ENCODE measurements at regions not wholly inside any gene's neighbourhood (a gene's known extent, or its start where the extent isn't known, plus 50 kb on each side); places are given as distances from the start of the nearest gene placed in this dataset.
"Not testable (repeated sequence)": the region's sequence is repeated elsewhere in the genome, so short reads cannot be mapped to it uniquely, and the experiment has no call there.

DNA sequence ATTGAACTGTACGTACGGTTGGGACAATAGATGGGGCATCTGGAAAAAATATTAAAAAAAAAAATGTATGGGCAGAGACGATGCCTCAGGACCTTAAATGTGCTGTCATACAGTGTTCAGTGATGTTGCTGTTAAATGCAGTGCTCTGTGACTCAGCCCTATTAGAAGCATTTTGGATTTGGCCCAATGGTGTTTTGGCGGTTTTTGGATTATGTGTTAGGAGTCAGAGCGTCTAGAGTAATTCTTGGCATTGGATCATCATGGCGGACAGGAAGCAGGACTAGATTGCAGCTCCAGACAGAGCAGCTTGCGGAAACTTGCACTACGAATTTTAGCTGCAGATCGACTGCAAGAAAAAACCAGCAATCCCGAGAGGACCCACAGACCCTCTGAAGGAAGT, 280.0 kb downstream of the SOX4 start:
- no peak overlapping the region for H3K4me3 Mint-ChIP-seq
- no peaks in the 10 kb centered on the region for H3K36me3 Mint-ChIP-seq (ENCODE audit: insufficient read depth)
- ATAC-seq (replicated peaks) (no peak), DNase-seq (no peak)
- H3K27ac Mint-ChIP-seq, result no peak overlapping the region
- no peaks in the 10 kb centered on the region for H3K4me1 Mint-ChIP-seq (ENCODE audit: low read depth in 2 of 2)
- peaks cover 0 to 7% of the 10 kb centered on the region in 2 donors for H3K27me3 Mint-ChIP-seq
- H3K9me3 Mint-ChIP-seq, result peaks cover 8 to 10% of the 10 kb centered on the region in 2 donors

DNA sequence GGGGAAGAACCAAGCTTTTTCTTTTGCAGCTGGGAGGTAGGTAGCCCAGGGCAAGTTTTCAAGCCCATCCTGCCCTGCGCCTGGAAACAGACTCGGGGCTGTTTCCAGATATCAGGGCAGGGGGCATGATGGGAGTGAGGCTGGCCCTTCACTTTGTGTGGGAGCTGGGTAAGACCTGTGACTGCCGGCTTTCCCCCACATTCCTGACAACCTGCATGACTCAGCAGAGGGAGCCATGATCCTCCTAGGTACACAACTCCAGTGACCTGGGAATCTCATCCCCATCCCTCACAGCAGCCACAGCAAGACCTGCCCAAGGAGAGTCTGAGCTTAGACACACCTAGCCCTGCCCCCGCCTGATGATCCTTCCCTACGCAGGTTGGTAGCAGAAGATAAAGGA, 280.8 kb downstream of the SOX4 start:
- ATAC-seq (replicated peaks), result no peak
- Mint-ChIP-seq H3K27me3 (peaks cover 0 to 7% of the 10 kb centered on the region in 2 donors), H3K27ac (no peak overlapping the region), H3K4me1 (ENCODE audit: low read depth in 2 of 2) (no peaks in the 10 kb centered on the region), H3K4me3 (no peak overlapping the region), H3K36me3 (ENCODE audit: insufficient read depth) (no peaks in the 10 kb centered on the region), H3K9me3 (peaks cover 5 to 10% of the 10 kb centered on the region in 2 donors)
- no peak for DNase-seq

DNA sequence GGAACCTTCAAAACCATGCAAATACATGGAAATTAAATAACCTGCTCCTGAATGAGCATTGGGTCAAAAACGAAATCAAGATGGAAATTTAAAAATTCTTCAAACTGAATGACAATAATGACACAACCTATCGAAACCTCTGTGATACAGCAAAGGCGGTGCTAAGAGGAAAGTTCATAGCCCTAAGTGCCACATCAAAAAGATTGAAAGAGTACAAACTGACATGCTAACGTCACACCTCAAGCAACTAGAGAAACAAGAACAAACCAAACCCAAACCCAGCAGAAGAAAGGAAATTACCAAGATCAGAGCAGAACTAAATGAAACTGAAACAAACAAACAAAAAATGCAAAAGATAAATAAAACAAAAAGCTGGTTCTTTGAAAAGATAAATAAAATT, 283.5 kb downstream of the SOX4 start:
- H3K9me3 Mint-ChIP-seq, result peaks cover 7 to 16% of the 10 kb centered on the region in 2 donors
- ATAC-seq (replicated peaks); DNase-seq; H3K36me3 Mint-ChIP-seq (ENCODE audit: insufficient read depth); H3K4me3 Mint-ChIP-seq; H3K27ac Mint-ChIP-seq; H3K27me3 Mint-ChIP-seq; H3K4me1 Mint-ChIP-seq (ENCODE audit: low read depth in 2 of 2): not testable (repeated sequence)

DNA sequence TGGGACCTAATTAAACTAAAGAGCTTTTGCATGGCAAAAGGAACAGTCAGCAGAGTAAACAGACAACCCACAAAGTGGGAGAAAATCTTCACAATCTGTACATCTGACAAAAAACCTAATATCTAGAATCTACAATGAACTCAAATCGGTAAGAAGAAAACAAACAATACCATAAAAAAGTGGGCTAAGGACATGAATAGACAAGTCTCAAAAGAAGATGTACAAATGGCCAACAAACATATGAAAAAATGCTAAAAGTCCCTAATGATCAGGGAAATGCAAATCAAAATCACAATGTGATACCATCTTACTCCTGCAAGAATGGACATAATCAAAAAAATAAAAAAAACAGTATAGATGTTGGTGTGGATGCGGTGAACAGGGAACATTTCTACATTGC, 286.7 kb downstream of the SOX4 start:
- not testable (repeated sequence) for H3K27ac Mint-ChIP-seq; H3K27me3 Mint-ChIP-seq; ATAC-seq (replicated peaks); DNase-seq; H3K36me3 Mint-ChIP-seq (ENCODE audit: insufficient read depth); H3K4me3 Mint-ChIP-seq; H3K4me1 Mint-ChIP-seq (ENCODE audit: low read depth in 2 of 2)
- H3K9me3 Mint-ChIP-seq, result peaks cover 12 to 16% of the 10 kb centered on the region in 2 donors

DNA sequence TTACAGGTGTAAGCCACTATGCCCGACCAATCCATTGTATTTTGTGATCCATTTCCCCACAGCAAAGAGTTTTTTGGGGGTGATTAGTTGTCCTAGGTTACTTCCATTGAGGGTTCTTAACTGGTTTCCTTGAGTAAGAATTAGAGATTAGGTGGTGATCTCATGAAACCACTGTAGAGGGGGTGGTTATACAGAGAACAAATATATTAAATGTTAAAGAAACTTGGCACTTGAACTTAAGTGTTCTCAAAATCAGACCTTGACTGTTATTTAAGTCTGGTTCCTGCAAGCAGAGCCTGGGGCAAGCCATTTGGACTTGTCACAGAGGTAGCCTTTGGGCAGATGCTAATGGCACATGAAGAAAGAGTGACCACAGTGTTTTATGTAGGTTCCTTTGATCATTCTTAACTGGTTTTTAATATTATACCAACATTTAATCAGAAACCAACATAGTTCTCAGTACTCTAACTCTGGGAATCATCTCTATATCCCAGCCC, 288.5 kb downstream of the SOX4 start:
- H3K27me3 Mint-ChIP-seq, result no peaks in the 10 kb centered on the region
- DNase-seq, result no peak
- H3K9me3 Mint-ChIP-seq, result peaks cover 12 to 13% of the 10 kb centered on the region in 2 donors
- H3K36me3 Mint-ChIP-seq (ENCODE audit: insufficient read depth), result no peaks in the 10 kb centered on the region
- no peaks in the 10 kb centered on the region for H3K4me1 Mint-ChIP-seq (ENCODE audit: low read depth in 2 of 2)
- no peak for ATAC-seq (replicated peaks)
- H3K4me3 Mint-ChIP-seq, result no peak overlapping the region
- no peak overlapping the region for H3K27ac Mint-ChIP-seq

DNA sequence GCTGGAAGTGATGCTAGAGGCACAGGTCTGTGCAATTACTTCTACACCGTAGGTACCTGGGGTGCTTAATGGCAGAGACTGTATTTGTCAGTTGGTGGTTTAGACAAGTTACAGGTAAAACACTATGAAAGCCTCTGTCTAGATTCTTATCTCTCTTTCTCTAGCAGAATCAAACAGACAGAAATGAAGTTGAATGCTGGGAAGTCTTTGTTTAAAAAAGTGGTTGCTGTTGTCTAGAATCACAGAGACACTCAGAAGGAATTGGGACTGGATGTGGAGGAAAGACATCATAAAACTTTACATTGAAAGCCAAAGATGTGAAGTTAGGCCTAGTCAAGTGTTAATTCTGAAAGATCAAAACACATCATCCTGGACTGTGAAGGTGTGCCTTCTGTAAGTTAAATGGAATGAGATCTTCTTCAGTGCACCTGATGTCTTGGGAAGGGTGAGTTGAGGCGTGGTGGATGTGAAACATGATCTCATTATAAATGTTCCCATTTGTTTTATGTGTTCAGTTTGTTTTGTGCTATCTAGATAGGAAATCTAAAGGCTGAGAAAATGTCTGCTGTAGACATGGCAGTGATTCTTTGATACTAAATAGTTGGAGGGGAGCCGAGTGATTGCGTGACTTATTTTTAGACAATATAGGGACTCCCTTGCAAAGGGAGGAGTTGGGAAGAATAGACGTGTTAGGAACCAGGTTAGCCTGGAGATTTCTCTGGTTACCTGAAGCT, 290.2 kb downstream of the SOX4 start:
- no peaks in the 10 kb centered on the region for H3K4me1 Mint-ChIP-seq (ENCODE audit: low read depth in 2 of 2)
- H3K27ac Mint-ChIP-seq, result no peak overlapping the region
- ATAC-seq (replicated peaks), result no peak
- no peak for DNase-seq
- no peaks in the 10 kb centered on the region for H3K36me3 Mint-ChIP-seq (ENCODE audit: insufficient read depth)
- no peaks in the 10 kb centered on the region for H3K27me3 Mint-ChIP-seq
- H3K9me3 Mint-ChIP-seq, result peaks cover 6 to 9% of the 10 kb centered on the region in 2 donors
- no peak overlapping the region for H3K4me3 Mint-ChIP-seq

DNA sequence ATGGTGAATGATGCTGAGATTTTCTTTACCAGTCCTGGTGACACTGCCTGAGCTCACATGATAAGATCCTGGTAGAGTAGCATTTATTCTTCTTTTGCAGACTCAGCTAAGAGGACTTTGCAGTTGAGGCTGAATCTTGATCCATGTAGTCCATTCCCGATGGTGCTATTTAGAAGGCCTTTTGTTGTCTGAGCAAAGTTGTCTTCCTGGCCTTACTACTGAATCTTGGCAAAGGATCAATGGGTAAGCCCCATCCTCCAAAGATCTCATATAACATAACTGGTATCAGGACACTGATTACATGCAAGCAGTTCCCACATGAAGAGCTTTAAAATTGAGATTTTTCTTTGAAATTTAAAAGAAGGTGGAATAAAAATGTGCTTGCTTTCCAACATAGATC, 291.6 kb downstream of the SOX4 start:
- no peaks in the 10 kb centered on the region for H3K4me1 Mint-ChIP-seq (ENCODE audit: low read depth in 2 of 2)
- no peak overlapping the region for H3K27ac Mint-ChIP-seq
- H3K27me3 Mint-ChIP-seq, result no peaks in the 10 kb centered on the region
- peaks cover under 1 to 10% of the 10 kb centered on the region in 2 donors for H3K9me3 Mint-ChIP-seq
- DNase-seq, result no peak
- no peak for ATAC-seq (replicated peaks)
- H3K4me3 Mint-ChIP-seq, result no peak overlapping the region
- no peaks in the 10 kb centered on the region for H3K36me3 Mint-ChIP-seq (ENCODE audit: insufficient read depth)

DNA sequence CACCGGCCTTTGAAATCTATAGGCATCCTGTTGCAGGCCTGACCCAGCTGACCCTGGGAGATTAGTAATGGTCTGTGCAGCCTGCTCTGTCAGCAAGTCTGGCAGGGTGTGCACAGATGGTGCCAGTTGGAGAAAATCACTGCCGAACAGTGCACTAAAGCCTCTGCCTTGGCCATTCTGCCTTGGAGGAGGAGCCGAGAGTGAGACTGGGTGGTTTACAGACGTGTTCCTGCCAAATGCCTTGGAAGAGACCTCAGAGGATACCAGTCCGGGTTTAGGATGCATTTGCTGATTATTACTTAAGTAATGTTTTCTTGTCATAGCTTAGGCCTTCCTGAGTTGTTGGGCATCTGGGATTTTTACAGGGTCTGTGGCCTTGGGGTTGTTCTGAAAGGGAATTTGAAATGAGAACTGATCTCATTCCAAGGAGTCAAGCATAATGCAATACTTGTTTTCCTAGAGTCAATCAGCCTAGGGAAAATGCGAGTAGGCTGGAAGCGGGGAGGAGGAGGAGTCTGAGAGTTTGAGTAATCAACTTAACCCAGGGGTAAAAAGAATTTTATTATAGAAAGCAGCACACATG, 292.1 kb downstream of the SOX4 start:
- H3K4me3 Mint-ChIP-seq, result no peak overlapping the region
- ATAC-seq (replicated peaks) (no peak), DNase-seq (no peak)
- H3K27ac Mint-ChIP-seq, result no peak overlapping the region
- no peaks in the 10 kb centered on the region for H3K4me1 Mint-ChIP-seq (ENCODE audit: low read depth in 2 of 2)
- no peaks in the 10 kb centered on the region for H3K27me3 Mint-ChIP-seq
- H3K36me3 Mint-ChIP-seq (ENCODE audit: insufficient read depth), result no peaks in the 10 kb centered on the region
- H3K9me3 Mint-ChIP-seq, result peaks cover 0 to 10% of the 10 kb centered on the region in 2 donors

DNA sequence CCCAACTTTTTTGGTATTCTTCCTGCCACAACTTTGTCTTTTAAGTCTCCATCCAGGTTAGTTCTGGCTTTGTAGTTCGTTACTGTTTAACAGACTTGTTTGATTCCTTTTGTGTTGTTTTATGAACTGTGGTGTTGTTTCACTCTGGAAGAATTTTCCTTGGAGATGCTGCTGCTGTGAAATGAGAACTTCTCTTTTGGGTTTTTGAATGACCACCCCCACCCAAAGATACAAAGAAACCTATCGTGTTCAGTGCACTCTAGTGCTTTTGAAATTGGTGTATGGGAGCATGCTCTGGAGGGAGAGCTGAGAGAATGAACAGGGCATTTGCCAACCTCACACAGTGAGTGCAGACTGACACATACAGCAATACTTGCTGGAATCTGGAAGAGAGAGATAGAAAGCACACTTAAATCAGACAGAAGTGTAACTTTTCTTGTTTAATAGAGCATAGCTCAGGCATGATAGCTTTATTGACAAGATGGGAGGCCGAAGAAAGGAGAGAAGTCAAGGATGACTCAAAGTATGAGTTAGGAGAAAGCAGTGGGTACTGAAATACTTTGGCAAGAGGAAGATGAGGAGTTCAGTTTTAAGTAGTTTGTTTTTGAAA, 293.1 kb downstream of the SOX4 start:
- Mint-ChIP-seq H3K9me3 (peaks cover 0 to 10% of the 10 kb centered on the region in 2 donors), H3K27me3 (no peaks in the 10 kb centered on the region), H3K36me3 (ENCODE audit: insufficient read depth) (no peaks in the 10 kb centered on the region), H3K4me3 (no peak overlapping the region), H3K27ac (no peak overlapping the region), H3K4me1 (ENCODE audit: low read depth in 2 of 2) (no peaks in the 10 kb centered on the region)
- DNase-seq, result no peak
- ATAC-seq (replicated peaks), result no peak

DNA sequence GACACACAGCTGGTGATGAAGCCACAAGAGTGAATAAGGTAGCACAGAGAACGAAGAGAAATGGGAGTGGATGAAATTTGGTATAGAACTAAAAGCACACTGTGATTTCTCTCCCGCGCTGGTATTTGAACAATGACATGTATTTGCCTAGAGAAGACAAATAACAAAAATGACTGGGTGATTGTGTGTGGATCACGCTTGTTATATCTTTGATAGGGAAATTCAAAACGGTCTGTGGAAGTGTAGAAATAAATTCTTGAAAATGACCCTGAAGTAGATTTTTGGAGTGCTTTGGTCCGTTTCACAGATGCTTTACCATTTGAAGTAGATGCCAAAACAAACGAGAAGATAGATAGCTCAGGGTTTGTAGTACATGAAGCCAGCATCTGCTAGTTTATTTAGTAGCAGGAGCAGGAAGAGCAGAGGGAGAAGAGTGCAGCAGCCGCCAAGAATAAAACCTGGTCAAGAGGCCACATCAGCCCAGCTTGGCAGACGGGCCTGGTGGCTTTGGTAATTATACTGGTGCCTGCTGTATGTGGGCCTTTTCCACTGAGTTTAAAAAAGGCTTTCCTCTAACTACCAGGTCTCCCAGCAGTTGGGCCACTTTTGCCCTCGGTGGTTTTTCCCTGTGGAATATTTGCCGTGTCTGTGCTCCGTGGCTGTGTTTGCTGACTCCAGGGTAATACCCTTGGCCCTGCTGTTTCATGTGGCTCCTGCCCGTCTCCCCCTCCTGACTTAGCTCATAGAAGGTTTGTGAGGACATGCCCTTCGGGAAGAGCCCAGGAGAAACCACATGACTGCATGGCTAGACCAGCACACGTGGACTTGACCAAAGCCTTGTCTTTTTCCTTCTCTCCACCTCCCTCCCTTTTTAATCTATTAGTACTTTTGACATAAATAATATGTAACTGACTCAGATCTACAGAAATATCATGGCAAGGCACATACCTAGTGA, 294.0 kb downstream of the SOX4 start:
- Mint-ChIP-seq H3K27ac (no peak overlapping the region), H3K27me3 (no peaks in the 10 kb centered on the region), H3K4me1 (ENCODE audit: low read depth in 2 of 2) (no peaks in the 10 kb centered on the region), H3K4me3 (no peak overlapping the region), H3K9me3 (peaks cover 0 to 10% of the 10 kb centered on the region in 2 donors), H3K36me3 (ENCODE audit: insufficient read depth) (no peaks in the 10 kb centered on the region)
- no peak for ATAC-seq (replicated peaks)
- no peak for DNase-seq

DNA sequence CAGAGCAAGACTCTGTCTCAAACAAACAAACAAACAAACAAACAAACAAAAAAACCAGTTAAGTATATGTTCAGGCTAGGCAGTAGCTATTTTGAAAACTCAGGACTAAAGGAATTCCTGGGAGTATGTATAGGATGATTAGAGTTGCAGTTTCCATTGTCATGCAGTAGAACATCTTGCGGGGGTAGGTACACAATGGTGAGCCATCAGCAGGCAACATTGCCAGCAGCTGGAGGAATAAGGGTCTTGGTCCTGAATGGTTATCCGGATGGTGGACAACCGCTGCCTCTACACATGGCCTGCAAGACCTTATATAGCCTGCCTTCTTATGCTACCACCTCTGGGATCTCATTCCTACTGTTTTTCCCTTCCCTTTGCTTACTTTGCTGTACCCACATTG, 297.5 kb downstream of the SOX4 start:
- Mint-ChIP-seq H3K36me3 (ENCODE audit: insufficient read depth) (no peaks in the 10 kb centered on the region), H3K27ac (no peak overlapping the region), H3K4me3 (no peak overlapping the region), H3K27me3 (no peaks in the 10 kb centered on the region), H3K4me1 (ENCODE audit: low read depth in 2 of 2) (no peaks in the 10 kb centered on the region), H3K9me3 (peaks cover 6 to 8% of the 10 kb centered on the region in 2 donors)
- no peak for ATAC-seq (replicated peaks)
- DNase-seq, result no peak

DNA sequence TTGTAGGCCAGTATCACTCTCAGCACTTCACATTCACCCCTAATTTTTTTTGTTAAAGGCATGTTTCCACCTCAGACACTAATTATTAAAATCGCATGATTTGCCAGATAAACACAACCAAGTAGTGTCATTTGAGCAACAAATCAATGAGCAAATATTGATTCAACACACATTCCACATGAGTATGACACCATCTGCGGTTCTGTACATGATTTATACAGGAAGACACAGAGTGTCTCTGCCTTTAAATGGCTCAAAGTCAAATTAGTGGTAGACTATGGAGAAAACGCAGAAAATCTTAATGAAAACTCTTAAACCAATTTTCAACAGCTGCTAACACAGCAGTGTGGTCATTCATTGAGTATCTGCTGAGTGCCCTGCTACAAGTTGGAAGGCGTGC, 300.2 kb downstream of the SOX4 start:
- Mint-ChIP-seq H3K4me3 (no peak overlapping the region), H3K27ac (no peak overlapping the region), H3K9me3 (peaks cover 8 to 14% of the 10 kb centered on the region in 2 donors), H3K36me3 (ENCODE audit: insufficient read depth) (no peaks in the 10 kb centered on the region), H3K27me3 (no peaks in the 10 kb centered on the region), H3K4me1 (ENCODE audit: low read depth in 2 of 2) (no peaks in the 10 kb centered on the region)
- no peak for ATAC-seq (replicated peaks)
- no peak for DNase-seq

DNA sequence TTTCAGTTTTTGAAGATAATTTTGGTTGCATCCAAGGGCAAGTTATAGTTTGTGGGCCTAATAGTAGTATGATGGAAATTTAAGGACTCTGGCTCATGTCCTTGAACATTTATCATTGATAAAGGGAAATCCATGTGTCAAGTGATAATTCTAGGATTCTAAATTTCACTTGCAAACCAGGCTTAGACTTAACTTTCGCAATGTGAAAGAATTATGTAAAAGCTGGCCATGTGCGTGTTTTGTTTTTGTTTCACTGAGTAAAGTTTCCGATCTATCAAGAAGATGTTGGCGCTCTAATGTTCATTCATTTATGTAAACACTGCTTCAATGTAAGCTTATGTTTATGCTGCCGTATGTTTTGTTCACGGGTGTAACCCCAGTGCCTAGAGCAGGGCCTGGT, 302.0 kb downstream of the SOX4 start:
- Mint-ChIP-seq H3K9me3 (peaks cover 10 to 14% of the 10 kb centered on the region in 2 donors), H3K4me1 (ENCODE audit: low read depth in 2 of 2) (no peaks in the 10 kb centered on the region), H3K4me3 (no peak overlapping the region), H3K36me3 (ENCODE audit: insufficient read depth) (no peaks in the 10 kb centered on the region), H3K27ac (no peak overlapping the region), H3K27me3 (no peaks in the 10 kb centered on the region)
- ATAC-seq (replicated peaks) (no peak), DNase-seq (no peak)
